ENCODE measurements at regions not wholly inside any gene's neighbourhood (a gene's known extent, or its start where the extent isn't known, plus 50 kb on each side); places are given as distances from the start of the nearest gene placed in this dataset.
"Not testable (repeated sequence)": the region's sequence is repeated elsewhere in the genome, so short reads cannot be mapped to it uniquely, and the experiment has no call there.

DNA sequence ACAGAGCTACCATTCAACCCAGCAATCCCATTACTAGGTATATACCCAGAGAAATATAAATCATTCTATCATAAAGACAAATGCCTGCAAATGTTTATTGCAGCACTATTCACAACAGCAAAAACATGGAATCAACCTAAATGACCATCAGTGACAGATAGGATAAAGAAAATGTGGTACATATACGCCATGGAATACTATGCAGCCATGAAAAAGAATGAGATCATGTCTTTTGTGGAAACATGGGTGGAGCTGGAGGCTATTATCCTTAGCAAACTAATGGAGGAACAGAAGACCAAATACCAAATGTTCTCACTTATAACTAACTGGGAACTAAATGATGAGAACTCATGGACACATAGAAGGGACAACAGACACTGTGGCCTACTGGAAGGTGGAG, 318.9 kb downstream of the ZIC3 start:
- TF ChIP-seq, protein P1, sequence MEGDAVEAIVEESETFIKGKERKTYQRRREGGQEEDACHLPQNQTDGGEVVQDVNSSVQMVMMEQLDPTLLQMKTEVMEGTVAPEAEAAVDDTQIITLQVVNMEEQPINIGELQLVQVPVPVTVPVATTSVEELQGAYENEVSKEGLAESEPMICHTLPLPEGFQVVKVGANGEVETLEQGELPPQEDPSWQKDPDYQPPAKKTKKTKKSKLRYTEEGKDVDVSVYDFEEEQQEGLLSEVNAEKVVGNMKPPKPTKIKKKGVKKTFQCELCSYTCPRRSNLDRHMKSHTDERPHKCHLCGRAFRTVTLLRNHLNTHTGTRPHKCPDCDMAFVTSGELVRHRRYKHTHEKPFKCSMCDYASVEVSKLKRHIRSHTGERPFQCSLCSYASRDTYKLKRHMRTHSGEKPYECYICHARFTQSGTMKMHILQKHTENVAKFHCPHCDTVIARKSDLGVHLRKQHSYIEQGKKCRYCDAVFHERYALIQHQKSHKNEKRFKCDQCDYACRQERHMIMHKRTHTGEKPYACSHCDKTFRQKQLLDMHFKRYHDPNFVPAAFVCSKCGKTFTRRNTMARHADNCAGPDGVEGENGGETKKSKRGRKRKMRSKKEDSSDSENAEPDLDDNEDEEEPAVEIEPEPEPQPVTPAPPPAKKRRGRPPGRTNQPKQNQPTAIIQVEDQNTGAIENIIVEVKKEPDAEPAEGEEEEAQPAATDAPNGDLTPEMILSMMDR (IDR thresholded peaks at IDR 0.05), result not testable (repeated sequence)
- TF ChIP-seq POLR2A (IDR thresholded peaks at IDR 0.05), result not testable (repeated sequence)

Measured in lower leg skin (tissue), 3 donors.